GM12891 (cell line): ENCODE measurements at regions not wholly inside any gene's neighbourhood (a gene's known extent, or its start where the extent isn't known, plus 50 kb on each side); places are given as distances from the start of the nearest gene placed in this dataset.

Experiments
- DNase-seq: peaks from one replicate; pipeline ENCODE4 v3.0.0; 2011; ENCODE audit warnings: low spot score; ENCODE audit not compliant: insufficient read length
- FAIRE-seq: peaks from 2 replicates; lab custom pipeline; 2011; peaks lifted over from hg19 to GRCh38; lab: Jason Lieb, UNC
- PAX5 ChIP-seq: IDR thresholded peaks from 2 replicates; pipeline ENCODE4 v1.6.1; 2011; ENCODE audit warnings: low read length, moderate library complexity, mild to moderate bottlenecking; ENCODE audit not compliant: insufficient read depth, severe bottlenecking
- POLR2A ChIP-seq: IDR thresholded peaks from 2 replicates; pipeline ENCODE4 v1.6.1; 2011; ENCODE audit warnings: low read depth, low read length, control low read depth
- POLR2AphosphoS5 ChIP-seq: IDR thresholded peaks from 2 replicates; pipeline ENCODE4 v1.6.1; 2011; ENCODE audit warnings: low read depth, low read length, control low read depth
- POU2F2 ChIP-seq: IDR thresholded peaks from 2 replicates; pipeline ENCODE4 v1.6.1; 2011; ENCODE audit warnings: low read depth, mild to moderate bottlenecking, control low read depth, low read length, moderate library complexity
- SPI1 ChIP-seq: IDR thresholded peaks from 2 replicates; pipeline ENCODE4 v1.6.1; 2011; ENCODE audit warnings: low read depth, low read length, control low read depth
- TAF1 ChIP-seq: IDR thresholded peaks from 2 replicates; pipeline ENCODE4 v1.6.1; 2011; ENCODE audit warnings: low read depth, low read length, control low read depth

DNA sequence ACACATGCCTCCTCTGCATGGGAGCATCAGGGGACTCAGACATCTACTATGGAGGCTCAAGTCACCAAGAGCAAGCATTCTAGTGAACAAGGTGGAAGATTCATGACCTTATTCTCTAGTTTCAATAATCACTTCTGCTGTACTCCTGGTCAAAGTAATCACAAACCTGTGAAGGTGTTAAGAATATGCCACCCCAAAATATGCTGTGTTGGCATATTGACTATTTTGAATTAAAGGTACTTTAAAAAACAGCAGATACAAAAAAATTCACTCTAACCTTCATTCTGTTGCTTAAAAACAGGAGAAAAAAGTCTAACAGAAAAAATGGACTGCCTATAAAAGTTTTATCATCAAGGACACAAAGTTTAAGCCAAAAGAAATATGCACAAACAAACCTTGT lies 607.8 kb upstream of the TYRP1 start:
- no peak for TF ChIP-seq POLR2A
- TF ChIP-seq POLR2AphosphoS5, result no peak
- no peak for TF ChIP-seq TAF1
- no peak for TF ChIP-seq PAX5
- TF ChIP-seq POU2F2, result no peak
- TF ChIP-seq SPI1, result no peak
- DNase-seq (no peak), FAIRE-seq (no peak)

DNA sequence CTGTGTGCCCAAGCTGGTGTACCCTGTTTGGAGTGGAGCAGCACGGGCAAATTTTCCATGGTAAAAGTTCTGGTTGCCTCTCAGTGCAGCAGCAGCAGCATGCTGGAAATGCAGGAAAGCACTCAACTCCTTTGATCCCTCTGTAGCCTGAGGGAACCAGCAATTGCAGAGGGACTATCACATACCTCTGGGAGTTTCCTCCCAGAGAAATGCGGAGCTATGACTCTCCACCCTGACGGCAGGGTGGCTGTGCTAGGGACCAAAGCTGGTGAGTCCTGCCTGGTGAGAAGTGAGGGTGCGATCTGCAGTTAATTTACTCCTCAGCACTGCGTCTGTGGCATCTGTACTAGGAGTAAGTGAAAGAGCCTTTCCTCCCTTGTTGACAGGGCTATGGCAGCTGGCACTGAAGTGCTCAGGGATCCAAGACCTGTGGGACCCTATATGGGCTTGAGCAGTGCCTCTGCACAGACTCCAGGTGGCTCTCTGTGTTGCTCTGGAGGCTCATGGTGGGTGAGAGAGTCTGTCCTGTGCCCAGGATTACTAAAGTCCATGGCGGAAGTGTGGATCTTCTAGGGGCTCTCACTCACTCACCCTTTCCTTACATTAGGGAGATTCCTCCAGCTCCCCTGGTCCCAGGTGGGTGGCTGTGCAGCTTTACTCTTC lies 601.2 kb upstream of the TYRP1 start:
- no peak for TF ChIP-seq POU2F2
- TF ChIP-seq PAX5, result no peak
- no peak for TF ChIP-seq POLR2A
- no peak for TF ChIP-seq TAF1
- no peak for TF ChIP-seq SPI1
- no peak for TF ChIP-seq POLR2AphosphoS5
- FAIRE-seq (no peak), DNase-seq (no peak)

GRCh38 chr9:12094046-12094445 lies 599.1 kb upstream of the TYRP1 start:
- DNase-seq, result no peak
- no peak for TF ChIP-seq POU2F2
- TF ChIP-seq POLR2AphosphoS5, result no peak
- TF ChIP-seq PAX5, result no peak
- TF ChIP-seq POLR2A, result no peak
- no peak for TF ChIP-seq TAF1
- no peak for TF ChIP-seq SPI1
- no peak for FAIRE-seq

- FAIRE-seq (no peak), DNase-seq (no peak)
- TF ChIP-seq PAX5 (no peak), POU2F2 (no peak), POLR2AphosphoS5 (no peak), SPI1 (no peak), POLR2A (no peak), TAF1 (no peak)
These were observed 597.3 kb upstream of the TYRP1 start for GRCh38 chr9:12095931-12096330.

DNA sequence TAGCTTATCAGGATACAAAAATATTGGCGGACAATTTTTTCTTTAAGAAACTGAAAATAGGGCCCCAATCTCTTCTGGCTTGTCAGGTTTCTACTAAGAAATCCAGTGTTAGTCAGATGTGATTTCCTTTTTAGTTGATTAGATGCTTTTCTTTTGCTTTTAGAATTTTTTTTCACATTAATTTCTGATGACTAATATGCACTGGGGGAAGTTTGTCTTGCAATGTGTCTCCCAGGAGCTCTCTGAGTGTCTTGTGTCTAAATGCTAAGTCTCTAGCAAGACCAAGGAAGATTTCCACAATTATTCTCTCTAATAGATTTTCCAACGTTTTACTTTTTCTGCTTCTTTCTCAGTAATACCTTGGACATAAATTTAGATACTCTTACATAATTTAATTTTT lies 559.8 kb upstream of the TYRP1 start:
- FAIRE-seq, result no peak
- TF ChIP-seq SPI1 (no peak), POU2F2 (no peak), TAF1 (no peak)
- no peak for DNase-seq

DNA sequence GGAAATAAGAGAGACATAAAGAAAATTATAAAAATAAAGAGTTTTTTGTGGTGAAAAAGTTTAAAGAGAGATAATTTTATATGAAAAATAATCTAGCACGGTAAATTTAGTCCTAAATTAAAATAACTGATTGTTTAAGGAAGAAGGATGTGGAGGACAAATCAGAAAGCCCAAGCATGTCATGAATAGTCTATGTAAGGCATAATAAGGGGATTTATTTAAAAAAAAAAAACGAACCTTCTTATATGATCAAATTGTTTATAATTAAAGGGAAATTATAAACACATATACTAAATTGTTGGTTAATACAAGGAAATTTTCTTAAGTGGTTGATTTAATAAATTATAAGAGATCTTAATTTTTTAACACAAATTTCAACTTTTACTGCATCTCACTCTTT lies 551.8 kb upstream of the TYRP1 start:
- TF ChIP-seq TAF1 (no peak), SPI1 (no peak), POLR2A (no peak), POLR2AphosphoS5 (no peak), PAX5 (no peak), POU2F2 (no peak)
- DNase-seq, result no peak
- no peak for FAIRE-seq

DNA sequence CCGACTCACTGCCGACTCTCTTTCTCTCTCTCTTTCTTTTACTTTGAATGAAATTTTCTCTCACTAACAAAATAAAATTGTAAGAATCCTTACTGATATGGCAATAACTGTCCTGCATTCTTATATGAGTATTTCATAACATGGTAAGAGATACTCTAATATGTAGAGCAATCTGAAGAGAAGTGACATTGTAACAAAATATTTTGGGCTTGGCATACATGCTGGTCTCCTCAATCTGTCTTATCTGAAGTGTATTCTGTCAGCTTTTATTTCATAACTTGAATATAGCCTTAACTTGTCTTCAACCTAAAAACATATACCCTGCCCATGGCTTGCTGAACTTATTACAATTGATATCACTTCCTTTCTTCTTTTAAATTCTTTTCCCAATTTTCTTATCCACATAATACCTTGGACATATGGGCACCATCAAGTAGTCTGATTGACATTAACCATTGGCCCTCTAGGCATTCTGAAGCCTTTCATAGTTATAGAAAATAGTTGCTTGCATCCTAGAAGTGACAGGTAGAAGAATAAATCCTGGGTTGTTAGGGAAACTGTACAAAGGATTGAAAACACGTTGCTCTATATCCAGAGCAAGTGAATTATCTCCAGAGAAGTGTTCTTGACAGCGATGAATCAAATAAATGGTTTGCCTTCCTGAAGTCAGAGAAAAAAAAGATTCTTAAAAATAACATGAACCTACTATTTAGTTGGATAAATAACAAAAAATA lies 537.6 kb upstream of the TYRP1 start:
- DNase-seq (no peak), FAIRE-seq (no peak)
- TF ChIP-seq POLR2AphosphoS5 (no peak), POLR2A (no peak), TAF1 (no peak), PAX5 (no peak), SPI1 (no peak), POU2F2 (no peak)

- no peak for TF ChIP-seq POU2F2
- no peak for TF ChIP-seq PAX5
- no peak for TF ChIP-seq SPI1
- TF ChIP-seq POLR2AphosphoS5, result no peak
- no peak for TF ChIP-seq TAF1
- no peak for TF ChIP-seq POLR2A
- FAIRE-seq (no peak), DNase-seq (no peak)
These were observed 530.9 kb upstream of the TYRP1 start for GRCh38 chr9:12162181-12162815.
